ENCODE measurements at regions not wholly inside any gene's neighbourhood (a gene's known extent, or its start where the extent isn't known, plus 50 kb on each side); places are given as distances from the start of the nearest gene placed in this dataset.

- H3K4me1 ChIP-seq: peaks cover 0 to 1% (median under 1%) of the 10 kb centered on the region in 4 donors
- H3K9me3 ChIP-seq: no peaks in the 10 kb centered on the region
- no peaks in the 10 kb centered on the region for H3K27me3 ChIP-seq
- H3K36me3 ChIP-seq: no peaks in the 10 kb centered on the region
- no peak overlapping the region for H3K27ac ChIP-seq (replicated peaks in 1 of 4)
- 94% methylated on average over 7 of the region's 12 CpGs for WGBS
- H3K4me3 ChIP-seq: no peak overlapping the region
- TF ChIP-seq CTCF (IDR thresholded peaks at IDR 0.05): no peak
- TF ChIP-seq EP300 (IDR thresholded peaks at IDR 0.05): no peak
- no peak for TF ChIP-seq POLR2A (IDR thresholded peaks at IDR 0.05; ENCODE audit: low read depth)
- TF ChIP-seq POLR2AphosphoS5 (IDR thresholded peaks at IDR 0.05): no peak
- no peak for DNase-seq (ENCODE audit: extremely low spot score)
- intact Hi-C loops (cut with DNase I): no loop called here
These were observed 116.3 kb downstream of the ERMARD start for GRCh38 chr6:169867751-169868191.

- Histone ChIP-seq H3K4me3 (no peak overlapping the region), H3K9me3 (no peaks in the 10 kb centered on the region), H3K27me3 (no peaks in the 10 kb centered on the region), H3K4me1 (peaks cover 4 to 7% (median 6%) of the 10 kb centered on the region in 4 donors), H3K27ac (replicated peaks in 1 of 4) (no peak overlapping the region), H3K36me3 (no peaks in the 10 kb centered on the region)
- TF ChIP-seq CTCF (IDR thresholded peaks at IDR 0.05) (no peak), POLR2A (IDR thresholded peaks at IDR 0.05; ENCODE audit: low read depth) (no peak), POLR2AphosphoS5 (IDR thresholded peaks at IDR 0.05) (no peak), EP300 (IDR thresholded peaks at IDR 0.05) (no peak)
- no peak for DNase-seq (ENCODE audit: extremely low spot score)
- 79% methylated on average over 18 of the region's 18 CpGs for WGBS
- intact Hi-C loops (cut with DNase I): no loop called here
These were observed 115.5 kb downstream of the ERMARD start for GRCh38 chr6:169866668-169867521.

GRCh38 chr6:169866140-169866534 lies 114.7 kb downstream of the ERMARD start:
- DNase-seq (ENCODE audit: extremely low spot score): no peak
- H3K27me3 ChIP-seq: no peaks in the 10 kb centered on the region
- H3K36me3 ChIP-seq: no peaks in the 10 kb centered on the region
- TF ChIP-seq EP300 (IDR thresholded peaks at IDR 0.05): no peak
- no peak for TF ChIP-seq POLR2A (IDR thresholded peaks at IDR 0.05; ENCODE audit: low read depth)
- no peak for TF ChIP-seq POLR2AphosphoS5 (IDR thresholded peaks at IDR 0.05)
- no peak for TF ChIP-seq CTCF (IDR thresholded peaks at IDR 0.05)
- intact Hi-C loops (cut with DNase I): no loop called here
- WGBS: 76% methylated on average over 8 of the region's 10 CpGs
- H3K27ac ChIP-seq (replicated peaks in 1 of 4): no peak overlapping the region
- no peaks in the 10 kb centered on the region for H3K9me3 ChIP-seq
- no peak overlapping the region for H3K4me3 ChIP-seq
- H3K4me1 ChIP-seq: peaks cover 4 to 7% (median 6%) of the 10 kb centered on the region in 4 donors

- Histone ChIP-seq H3K27ac (replicated peaks in 1 of 4) (no peak overlapping the region), H3K4me3 (no peak overlapping the region), H3K9me3 (no peaks in the 10 kb centered on the region), H3K36me3 (no peaks in the 10 kb centered on the region), H3K27me3 (no peaks in the 10 kb centered on the region), H3K4me1 (peaks cover 4 to 7% (median 6%) of the 10 kb centered on the region in 4 donors)
- WGBS: 74% methylated on average over 3 of the region's 13 CpGs
- no peak for DNase-seq (ENCODE audit: extremely low spot score)
- TF ChIP-seq POLR2A (IDR thresholded peaks at IDR 0.05; ENCODE audit: low read depth) (no peak), POLR2AphosphoS5 (IDR thresholded peaks at IDR 0.05) (no peak), CTCF (IDR thresholded peaks at IDR 0.05) (no peak), EP300 (IDR thresholded peaks at IDR 0.05) (no peak)
- intact Hi-C loops (cut with DNase I): no loop called here
These were observed 114.1 kb downstream of the ERMARD start for GRCh38 chr6:169865346-169866139.

Data from esophagus muscularis mucosa (tissue), 4 donors.